GM18867 (cell line): ENCODE measurements at regions not wholly inside any gene's neighbourhood (a gene's known extent, or its start where the extent isn't known, plus 50 kb on each side); places are given as distances from the start of the nearest gene placed in this dataset.
"Not testable (repeated sequence)": the region's sequence is repeated elsewhere in the genome, so short reads cannot be mapped to it uniquely, and the experiment has no call there.

ENCODE experiments used
- ATAC-seq: cut with Tn5 transposase; IDR thresholded peaks from one replicate; pipeline ENCODE4 v1.9.1; 2021; ENCODE audit warnings: mild to moderate bottlenecking, moderate library complexity; ENCODE audit not compliant: unreplicated experiment

- ATAC-seq: no peak
These were observed 183.1 kb downstream of the C16orf95 start for GRCh38 chr16:87133966-87134627.

- no peak for ATAC-seq
These were observed 182.6 kb downstream of the C16orf95 start for GRCh38 chr16:87134628-87134995.

- no peak for ATAC-seq
These were observed 181.8 kb downstream of the C16orf95 start for GRCh38 chr16:87135246-87136030.

- no peak for ATAC-seq
These were observed 178.9 kb downstream of the C16orf95 start for GRCh38 chr16:87138316-87138715.

- ATAC-seq: no peak
These were observed 178.4 kb downstream of the C16orf95 start for GRCh38 chr16:87138738-87139267.

- no peak for ATAC-seq
These were observed 176.7 kb downstream of the C16orf95 start for GRCh38 chr16:87140211-87141200.

- no peak for ATAC-seq
These were observed 175.8 kb downstream of the C16orf95 start for GRCh38 chr16:87141402-87141801.

GRCh38 chr16:87143661-87144121 is 173.5 kb downstream of the C16orf95 start:
- ATAC-seq: no peak

- no peak for ATAC-seq
These were observed 173.0 kb downstream of the C16orf95 start for GRCh38 chr16:87144232-87144631.

- no peak for ATAC-seq
These were observed 171.7 kb downstream of the C16orf95 start for GRCh38 chr16:87145181-87146176.

- ATAC-seq: no peak
These were observed 170.5 kb downstream of the C16orf95 start for GRCh38 chr16:87146676-87147075.

- ATAC-seq: no peak
These were observed 168.1 kb downstream of the C16orf95 start for GRCh38 chr16:87149051-87149450.

- no peak for ATAC-seq
These were observed 166.9 kb downstream of the C16orf95 start for GRCh38 chr16:87150262-87150661.

GRCh38 chr16:87150681-87151280 is 166.4 kb downstream of the C16orf95 start:
- ATAC-seq: no peak

GRCh38 chr16:87152221-87152755 is 164.9 kb downstream of the C16orf95 start:
- no peak for ATAC-seq

GRCh38 chr16:87153326-87153725 is 163.9 kb downstream of the C16orf95 start:
- ATAC-seq: no peak

- ATAC-seq: not testable (repeated sequence)
These were observed 161.9 kb downstream of the C16orf95 start for GRCh38 chr16:87155315-87155714.

- no peak for ATAC-seq
These were observed 161.0 kb downstream of the C16orf95 start for GRCh38 chr16:87156195-87156594.

- no peak for ATAC-seq
These were observed 157.0 kb downstream of the C16orf95 start for GRCh38 chr16:87160234-87160636.
